ENCODE measurements at regions not wholly inside any gene's neighbourhood (a gene's known extent, or its start where the extent isn't known, plus 50 kb on each side); places are given as distances from the start of the nearest gene placed in this dataset.

DNA sequence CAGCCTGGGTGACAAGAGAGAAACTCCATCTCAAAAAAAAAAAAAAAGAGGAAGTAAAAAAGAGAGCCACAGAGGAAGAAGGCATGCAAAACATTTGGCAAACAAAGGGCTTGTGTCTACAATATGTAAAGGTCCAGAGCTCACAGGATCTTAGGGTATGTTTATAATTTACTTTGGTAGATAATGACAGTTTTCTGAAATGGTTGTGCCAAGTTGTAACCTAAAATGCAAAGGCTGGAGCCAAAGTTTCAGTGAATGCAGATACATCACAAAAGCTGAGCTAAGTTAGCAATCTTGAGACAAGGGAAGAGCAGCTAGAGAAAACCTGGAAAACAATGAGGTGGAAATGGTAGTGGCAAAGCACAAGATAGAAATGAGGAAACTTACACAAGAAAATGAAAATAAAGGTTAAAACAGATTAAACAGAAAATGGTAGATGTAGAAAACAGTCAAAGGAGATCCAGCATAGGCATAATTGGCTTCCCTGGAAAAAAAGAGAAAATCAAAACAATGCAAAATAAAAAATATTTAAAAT lies 77.5 kb upstream of the HK2 start:
- no peak overlapping the region for H3K4me3 ChIP-seq
- ATAC-seq (no peak), DNase-seq (no peak)
- no peak for TF ChIP-seq CTCF (IDR thresholded peaks at IDR 0.05)
- intact Hi-C loops (cut with DNase I) = no loop called here
- no peaks in the 10 kb centered on the region for H3K4me1 ChIP-seq
- peaks cover 0 to 25% (median 13%) of the 10 kb centered on the region in 12 donors for H3K9me3 ChIP-seq
- H3K27ac ChIP-seq = no peak overlapping the region
- no peaks in the 10 kb centered on the region for H3K27me3 ChIP-seq
- no peaks in the 10 kb centered on the region for H3K36me3 ChIP-seq

- Histone ChIP-seq H3K4me1 (peaks cover 0 to 12% (median 0%) of the 10 kb centered on the region in 12 donors), H3K9me3 (peaks cover 0 to 25% (median 13%) of the 10 kb centered on the region in 12 donors), H3K4me3 (no peak overlapping the region), H3K27me3 (no peaks in the 10 kb centered on the region), H3K36me3 (no peaks in the 10 kb centered on the region), H3K27ac (no peak overlapping the region)
- TF ChIP-seq POLR2A (IDR thresholded peaks at IDR 0.05) (no peak), CTCF (IDR thresholded peaks at IDR 0.05) (no peak)
- no peak for DNase-seq
- ATAC-seq = no peak
- intact Hi-C loops (cut with DNase I) = no loop called here
Measured at GRCh38 chr2:74759986-74760385, 73.9 kb upstream of the HK2 start.

GRCh38 chr2:74760875-74761630 lies 72.9 kb upstream of the HK2 start:
- Histone ChIP-seq H3K27ac (no peak overlapping the region), H3K4me3 (no peak overlapping the region), H3K36me3 (no peaks in the 10 kb centered on the region), H3K4me1 (peaks cover 0 to 16% (median 0%) of the 10 kb centered on the region in 12 donors), H3K9me3 (peaks cover 0 to 22% (median 10%) of the 10 kb centered on the region in 12 donors), H3K27me3 (no peaks in the 10 kb centered on the region)
- no peak for ATAC-seq
- TF ChIP-seq CTCF (IDR thresholded peaks at IDR 0.05) (no peak), POLR2A (IDR thresholded peaks at IDR 0.05) (no peak)
- no peak for DNase-seq
- intact Hi-C loops (cut with DNase I) = no loop called here
- WGBS, 4 donors = 81 to 86% (median 85%) methylated on average over 6 of the region's 6 CpGs

DNA sequence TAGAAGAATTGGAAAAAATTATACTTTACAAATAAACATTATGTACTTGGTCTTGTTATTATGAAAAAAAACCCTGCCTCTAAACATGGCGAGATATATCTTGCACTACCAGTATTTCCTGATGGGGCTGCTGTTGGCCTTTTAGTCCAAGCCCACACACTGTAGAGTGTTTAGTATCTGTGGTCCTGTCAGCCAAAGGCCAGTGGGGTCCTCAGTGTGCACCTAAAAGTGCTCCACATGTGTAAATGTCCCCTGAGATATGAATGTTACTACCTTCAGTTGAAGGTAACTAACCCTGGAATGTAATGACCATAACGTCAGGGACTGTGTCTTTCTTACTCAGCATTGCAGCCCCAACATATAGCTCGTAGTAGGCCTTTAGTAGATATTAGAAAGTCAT lies 71.1 kb upstream of the HK2 start:
- DNase-seq (no peak), ATAC-seq (peak in 1 of 4 donors; percentile 36)
- WGBS, 4 donors = 89 to 93% (median 91%) methylated on average over 3 of the region's 3 CpGs
- intact Hi-C loops (cut with DNase I) = no loop called here
- Histone ChIP-seq H3K27ac (no peak overlapping the region), H3K4me3 (no peak overlapping the region), H3K4me1 (peaks cover 0 to 16% (median 1%) of the 10 kb centered on the region in 12 donors), H3K27me3 (no peaks in the 10 kb centered on the region), H3K9me3 (peaks cover 0 to 4% (median 0%) of the 10 kb centered on the region in 12 donors), H3K36me3 (no peaks in the 10 kb centered on the region)
- TF ChIP-seq CTCF (IDR thresholded peaks at IDR 0.05) (peak in 2 of 12 donors; percentile 22 to 23), POLR2A (IDR thresholded peaks at IDR 0.05) (no peak)

Data from heart left ventricle (tissue), 16 donors.